HepG2 (cell line): ENCODE measurements at regions not wholly inside any gene's neighbourhood (a gene's known extent, or its start where the extent isn't known, plus 50 kb on each side); places are given as distances from the start of the nearest gene placed in this dataset.

ENCODE experiments used
- GPN1 ChIP-seq: sonication (generic); formaldehyde crosslinking; IDR thresholded peaks from 2 replicates; pipeline ENCODE4 v1.5.1; 2020; ENCODE audit warnings: missing genetic modification reagents, borderline replicate concordance
- GRHL1 ChIP-seq: sonication (generic); formaldehyde crosslinking; conservative IDR thresholded peaks from 2 replicates; pipeline ENCODE4 v1.8.0; 2022; ENCODE audit warnings: missing genetic modification reagents
- HOXA5 ChIP-seq: sonication (generic); formaldehyde crosslinking; IDR thresholded peaks from 2 replicates; pipeline ENCODE4 v1.4.0; 2020; ENCODE audit warnings: missing genetic modification reagents
- KDM2A ChIP-seq: sonication (generic); formaldehyde crosslinking; IDR thresholded peaks from 2 replicates; pipeline ENCODE4 v1.4.0; 2020; ENCODE audit warnings: low read depth, missing genetic modification reagents, borderline replicate concordance
- MED1 ChIP-seq: sonication (generic); formaldehyde crosslinking; IDR thresholded peaks from 2 replicates; pipeline ENCODE4 v1.4.0; 2020; ENCODE audit warnings: missing genetic modification reagents
- MYC ChIP-seq: sonication (generic); formaldehyde crosslinking; IDR thresholded peaks from 2 replicates; pipeline ENCODE4 v1.9.0; 2021; ENCODE audit warnings: missing genetic modification reagents, borderline replicate concordance
- NFE2L1 ChIP-seq: sonication (generic); formaldehyde crosslinking; IDR thresholded peaks from 2 replicates; pipeline ENCODE4 v1.4.0; 2020; ENCODE audit warnings: missing genetic modification reagents, mild to moderate bottlenecking, borderline replicate concordance
- RBFOX2 ChIP-seq: fragments of 200-400 bp; formaldehyde crosslinking; IDR thresholded peaks from 2 replicates; pipeline ENCODE4 v1.6.1; 2017; ENCODE audit warnings: low read depth, mild to moderate bottlenecking, low read length
- SNAPC4 ChIP-seq: sonication (generic); formaldehyde crosslinking; IDR thresholded peaks from 2 replicates; pipeline ENCODE4 v1.4.0; 2020; ENCODE audit warnings: mild to moderate bottlenecking, missing genetic modification reagents
- TBL1XR1 ChIP-seq: fragments of 150-350 bp; IDR thresholded peaks from 2 replicates; pipeline ENCODE4 v1.6.1; 2014; ENCODE audit warnings: borderline replicate concordance, low read length; ENCODE audit not compliant: partially characterized antibody
- TFDP2 ChIP-seq: sonication (generic); formaldehyde crosslinking; IDR thresholded peaks from 2 replicates; pipeline ENCODE4 v1.4.0; 2020; ENCODE audit warnings: missing genetic modification reagents
- ZC3H4 ChIP-seq: sonication (generic); formaldehyde crosslinking; IDR thresholded peaks from 2 replicates; pipeline ENCODE4 v1.4.0; 2020; ENCODE audit warnings: missing genetic modification reagents, borderline replicate concordance
- ZFP1 ChIP-seq: IDR thresholded peaks from 2 replicates; pipeline ENCODE4 v1.6.1; 2016
- ZMYM3 ChIP-seq: sonication (generic); formaldehyde crosslinking; IDR thresholded peaks from 2 replicates; pipeline ENCODE4 v1.5.1; 2020; ENCODE audit warnings: mild to moderate bottlenecking, missing genetic modification reagents
- ZNF3 ChIP-seq: IDR thresholded peaks from 2 replicates; pipeline ENCODE4 v1.7.0; 2017; ENCODE audit warnings: inconsistent platforms
- ZNF350 ChIP-seq: sonication (generic); formaldehyde crosslinking; IDR thresholded peaks from 2 replicates; pipeline ENCODE4 v1.4.0; 2020; ENCODE audit warnings: mild to moderate bottlenecking, low read depth, missing genetic modification reagents, borderline replicate concordance
- ZNF432 ChIP-seq: sonication (generic); formaldehyde crosslinking; IDR thresholded peaks from 2 replicates; pipeline ENCODE4 v1.5.0; 2020; ENCODE audit warnings: missing genetic modification reagents, mild to moderate bottlenecking, borderline replicate concordance
- ZNF614 ChIP-seq: IDR thresholded peaks from 2 replicates; pipeline ENCODE4 v1.6.1; 2018; ENCODE audit warnings: missing biosample characterization, missing genetic modification reagents, inconsistent platforms, borderline replicate concordance
- ZNF879 ChIP-seq: sonication (generic); formaldehyde crosslinking; IDR thresholded peaks from 2 replicates; pipeline ENCODE4 v1.8.1; 2023; ENCODE audit warnings: missing genetic modification reagents
- ZSCAN29 ChIP-seq: sonication (generic); formaldehyde crosslinking; conservative IDR thresholded peaks from 2 replicates; pipeline ENCODE4 v1.4.0; 2020; ENCODE audit warnings: mild to moderate bottlenecking, missing genetic modification reagents
- TF ChIP-seq, protein P1 (sequence below): sonication (generic); formaldehyde crosslinking; conservative IDR thresholded peaks from 2 replicates; pipeline ENCODE4 v1.8.1; 2023; ENCODE audit warnings: missing genetic modification reagents

DNA sequence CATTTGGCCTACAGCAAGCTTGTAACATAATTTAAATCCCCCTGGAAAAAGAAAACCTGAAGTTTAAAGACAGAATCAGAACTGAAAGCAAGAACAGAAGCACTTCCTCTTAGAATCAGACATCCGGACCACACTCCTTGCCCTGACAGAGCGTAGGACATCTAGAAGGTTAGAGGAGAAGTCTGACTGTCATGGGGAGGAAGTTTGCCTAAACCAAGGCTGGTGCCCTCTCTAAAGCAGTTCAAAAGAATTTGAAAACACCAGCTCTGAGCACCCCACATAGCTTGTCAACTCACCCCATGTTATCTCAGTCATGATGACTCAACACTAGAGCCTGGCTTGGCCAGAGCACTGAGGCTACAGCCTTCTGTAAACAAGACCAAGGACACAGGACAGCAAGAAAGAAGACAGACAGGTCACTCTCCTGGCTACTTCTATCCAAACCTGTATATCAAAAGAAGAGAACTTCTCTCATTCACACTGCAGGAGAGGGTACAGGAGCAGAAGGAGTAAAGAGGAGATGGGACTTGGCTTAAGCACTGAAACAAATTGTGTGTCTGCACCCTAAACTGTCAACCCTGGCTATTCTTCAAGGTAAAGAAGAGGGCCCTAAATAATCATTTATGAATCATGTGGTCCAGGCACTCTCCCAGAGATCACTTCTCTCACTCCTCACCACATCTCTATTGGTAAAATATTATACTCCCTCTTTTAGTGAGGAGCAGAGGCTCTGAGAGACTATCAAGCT, 198.6 kb downstream of the MEMO1 start (continued):
- TF ChIP-seq, protein P1, sequence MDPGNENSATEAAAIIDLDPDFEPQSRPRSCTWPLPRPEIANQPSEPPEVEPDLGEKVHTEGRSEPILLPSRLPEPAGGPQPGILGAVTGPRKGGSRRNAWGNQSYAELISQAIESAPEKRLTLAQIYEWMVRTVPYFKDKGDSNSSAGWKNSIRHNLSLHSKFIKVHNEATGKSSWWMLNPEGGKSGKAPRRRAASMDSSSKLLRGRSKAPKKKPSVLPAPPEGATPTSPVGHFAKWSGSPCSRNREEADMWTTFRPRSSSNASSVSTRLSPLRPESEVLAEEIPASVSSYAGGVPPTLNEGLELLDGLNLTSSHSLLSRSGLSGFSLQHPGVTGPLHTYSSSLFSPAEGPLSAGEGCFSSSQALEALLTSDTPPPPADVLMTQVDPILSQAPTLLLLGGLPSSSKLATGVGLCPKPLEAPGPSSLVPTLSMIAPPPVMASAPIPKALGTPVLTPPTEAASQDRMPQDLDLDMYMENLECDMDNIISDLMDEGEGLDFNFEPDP (CRISPR knock-in tag): no peak
- peak; percentile 71 for TF ChIP-seq MED1 (CRISPR knock-in tag)
- TF ChIP-seq TFDP2 (CRISPR knock-in tag): 0 out of 2 replicates have a peak, but pooled peaks have one; percentile 13
- TF ChIP-seq HOXA5 (CRISPR knock-in tag): no peak
- no peak for TF ChIP-seq NFE2L1 (CRISPR knock-in tag)
- TF ChIP-seq GRHL1: no peak
- no peak for TF ChIP-seq TBL1XR1
- TF ChIP-seq MYC (CRISPR knock-in tag): no peak
- peak; percentile 88; the same call in 1 of the 2 replicates for TF ChIP-seq ZNF614 (CRISPR knock-in tag)
- TF ChIP-seq SNAPC4: no peak
- TF ChIP-seq RBFOX2: no peak
- no peak for TF ChIP-seq ZNF350 (CRISPR knock-in tag)
- TF ChIP-seq ZSCAN29: 0 out of 2 replicates have a peak, but pooled peaks have one; percentile 52
- no peak for TF ChIP-seq ZNF879 (CRISPR knock-in tag)
- TF ChIP-seq ZC3H4 (CRISPR knock-in tag): no peak
- peak; percentile 58; the same call in 1 of the 2 replicates for TF ChIP-seq ZMYM3 (CRISPR knock-in tag)
- peak; percentile 54 for TF ChIP-seq KDM2A
- no peak for TF ChIP-seq ZNF432 (CRISPR knock-in tag)
- TF ChIP-seq GPN1 (CRISPR knock-in tag): no peak
- TF ChIP-seq ZNF3 (CRISPR knock-in tag): no peak
- no peak for TF ChIP-seq ZFP1 (CRISPR knock-in tag)
